HEK293 (cell line): ENCODE measurements at regions not wholly inside any gene's neighbourhood (a gene's known extent, or its start where the extent isn't known, plus 50 kb on each side); places are given as distances from the start of the nearest gene placed in this dataset.

Experiments
- CTCF ChIP-seq: fragments of 450-650 bp; formaldehyde crosslinking; IDR thresholded peaks from 2 replicates; pipeline ENCODE4 v1.5.1; 2016; ENCODE audit warnings: missing biosample characterization, missing genetic modification characterization
- MEIS1 ChIP-seq: sonication (generic); formaldehyde crosslinking; IDR thresholded peaks from 2 replicates; pipeline ENCODE4 v1.8.1; 2022; ENCODE audit warnings: missing genetic modification reagents, mild to moderate bottlenecking, borderline replicate concordance
- SP2 ChIP-seq: fragments of 450-650 bp; formaldehyde crosslinking; IDR thresholded peaks from 2 replicates; pipeline ENCODE4 v1.5.1; 2016; ENCODE audit warnings: missing biosample characterization, missing genetic modification characterization
- ZNF654 ChIP-seq: fragments of 450-650 bp; formaldehyde crosslinking; IDR thresholded peaks from 2 replicates; pipeline ENCODE4 v1.5.1; 2016; ENCODE audit warnings: low read depth, missing biosample characterization, missing genetic modification characterization

DNA sequence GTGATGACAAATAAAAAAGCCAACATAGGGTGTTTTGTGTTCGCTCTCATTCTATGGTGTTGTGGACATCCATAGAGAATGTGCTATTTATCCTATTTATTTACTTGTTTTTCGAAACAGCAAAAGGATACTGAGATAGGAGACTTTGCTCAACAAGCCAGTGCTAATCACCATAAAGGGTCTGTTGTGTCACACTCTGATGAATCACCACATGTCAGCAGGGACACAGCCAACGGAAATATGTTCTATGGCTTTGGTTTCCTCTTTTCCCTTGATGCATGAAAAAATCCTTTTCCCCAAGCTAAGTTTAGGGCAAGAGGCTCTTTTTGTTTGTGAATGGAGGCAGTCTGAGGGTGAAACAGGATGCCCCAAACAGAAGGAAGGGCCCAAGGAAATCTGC lies 154.3 kb downstream of the RNF152 start:
- no peak for TF ChIP-seq SP2 (tag by site-specific recombination)
- no peak for TF ChIP-seq CTCF (tag by site-specific recombination)
- no peak for TF ChIP-seq MEIS1 (CRISPR knock-in tag)
- TF ChIP-seq ZNF654: no peak
